ENCODE measurements at regions not wholly inside any gene's neighbourhood (a gene's known extent, or its start where the extent isn't known, plus 50 kb on each side); places are given as distances from the start of the nearest gene placed in this dataset.

- CTCF ChIA-PET = no interaction called here
- no peak for TF ChIP-seq CTCF (IDR thresholded peaks at IDR 0.05; ENCODE audit: control extremely low read depth, extremely low read depth, low read depth, missing control alignments)
- no peak for DNase-seq (ENCODE audit: extremely low spot score)
- POLR2A ChIA-PET = no interaction called here
These were observed 129.9 kb upstream of the NEGR1 start for GRCh38 chr1:72412286-72412685.

- DNase-seq (ENCODE audit: extremely low spot score) = no peak
- TF ChIP-seq CTCF (IDR thresholded peaks at IDR 0.05; ENCODE audit: control extremely low read depth, extremely low read depth, low read depth, missing control alignments) = no peak
- CTCF ChIA-PET = interaction anchor here (1.8 kb wide), 1 partner anchor 22 kb away, joined by 4 read pairs; no protein-coding TSS in a partner anchor
- POLR2A ChIA-PET = no interaction called here
These were observed 117.5 kb upstream of the NEGR1 start for GRCh38 chr1:72399807-72400206.

- ChIA-PET CTCF (interaction anchor here (3.3 kb wide), 1 partner anchor 13 kb away, joined by 10 read pairs; no protein-coding TSS in a partner anchor), POLR2A (no interaction called here)
- DNase-seq (ENCODE audit: extremely low spot score) = no peak
- TF ChIP-seq CTCF (IDR thresholded peaks at IDR 0.05; ENCODE audit: control extremely low read depth, extremely low read depth, low read depth, missing control alignments) = no peak
These were observed 115.4 kb upstream of the NEGR1 start for GRCh38 chr1:72397786-72398185.

- CTCF ChIA-PET = no interaction called here
These were observed 112.1 kb upstream of the NEGR1 start for GRCh38 chr1:72394457-72394856.

GRCh38 chr1:72379072-72379471 lies 96.7 kb upstream of the NEGR1 start:
- no peak for DNase-seq (ENCODE audit: extremely low spot score)
- ChIA-PET POLR2A (no interaction called here), CTCF (no interaction called here)
- TF ChIP-seq CTCF (IDR thresholded peaks at IDR 0.05; ENCODE audit: control extremely low read depth, extremely low read depth, low read depth, missing control alignments) = no peak

More at GRCh38 chr1:72394457-72394856, 112.1 kb upstream of the NEGR1 start:
- TF ChIP-seq CTCF (IDR thresholded peaks at IDR 0.05; ENCODE audit: control extremely low read depth, extremely low read depth, low read depth, missing control alignments) = no peak
- POLR2A ChIA-PET = no interaction called here
- DNase-seq (ENCODE audit: extremely low spot score) = no peak

GRCh38 chr1:72375226-72375625 lies 92.9 kb upstream of the NEGR1 start:
- TF ChIP-seq CTCF (IDR thresholded peaks at IDR 0.05; ENCODE audit: control extremely low read depth, extremely low read depth, low read depth, missing control alignments) = no peak
- POLR2A ChIA-PET = no interaction called here
- DNase-seq (ENCODE audit: extremely low spot score) = no peak
- CTCF ChIA-PET = no interaction called here

Measured in GM10248 (cell line).